Esophagus (tissue), 2 donors: ENCODE measurements at regions not wholly inside any gene's neighbourhood (a gene's known extent, or its start where the extent isn't known, plus 50 kb on each side); places are given as distances from the start of the nearest gene placed in this dataset.

ENCODE experiments used
- H3K27ac ChIP-seq, 2 donors: one replicate each; pipeline ENCODE4 v1.5.1; 2013; ENCODE audit warnings: low read depth in 2 of 2, mild to moderate bottlenecking in 2 of 2, inconsistent platforms in 1 of 2, low read length in 1 of 2, moderate library complexity in 1 of 2
- H3K27me3 ChIP-seq, 2 donors: one replicate each; pipeline ENCODE4 v1.6.1; 2013; ENCODE audit warnings: low read length in 2 of 2, control low read depth in 1 of 2, mild to moderate bottlenecking in 1 of 2; ENCODE audit not compliant: insufficient read depth in 2 of 2, control insufficient read depth in 1 of 2
- H3K36me3 ChIP-seq, 2 donors: one replicate each; pipeline ENCODE4 v1.6.1; 2013; ENCODE audit warnings: low read length in 1 of 2; ENCODE audit not compliant: control insufficient read depth in 2 of 2, insufficient read depth in 2 of 2
- H3K4me1 ChIP-seq, 2 donors: one replicate each; pipeline ENCODE4 v1.6.1; 2013; ENCODE audit warnings: low read length in 1 of 2; ENCODE audit not compliant: control insufficient read depth in 2 of 2, insufficient read depth in 2 of 2
- H3K4me3 ChIP-seq, 2 donors: one replicate each; pipeline ENCODE4 v1.5.1; 2013; ENCODE audit warnings: low read length in 2 of 2, mild to moderate bottlenecking in 2 of 2, low read depth in 1 of 2, moderate library complexity in 1 of 2
- H3K9me3 ChIP-seq, 2 donors: one replicate each; pipeline ENCODE4 v1.6.1; 2013; ENCODE audit warnings: mild to moderate bottlenecking in 2 of 2, low read depth in 1 of 2, low read length in 1 of 2, moderate library complexity in 1 of 2; ENCODE audit not compliant: control insufficient read depth in 2 of 2, insufficient read depth in 1 of 2
- WGBS, 2 donors: extraction: QIAGEN DNeasy Blood & Tissue Kit; methylation state at CpG; one replicate each; pipeline ENCODE4 v1.1.7; 2013; 5-methylcytosine and 5-hydroxymethylcytosine counted together
- donor health status: healthy with polysubstance abuse.
- donor health status: Bipolar disorder and iron deficiency.

DNA sequence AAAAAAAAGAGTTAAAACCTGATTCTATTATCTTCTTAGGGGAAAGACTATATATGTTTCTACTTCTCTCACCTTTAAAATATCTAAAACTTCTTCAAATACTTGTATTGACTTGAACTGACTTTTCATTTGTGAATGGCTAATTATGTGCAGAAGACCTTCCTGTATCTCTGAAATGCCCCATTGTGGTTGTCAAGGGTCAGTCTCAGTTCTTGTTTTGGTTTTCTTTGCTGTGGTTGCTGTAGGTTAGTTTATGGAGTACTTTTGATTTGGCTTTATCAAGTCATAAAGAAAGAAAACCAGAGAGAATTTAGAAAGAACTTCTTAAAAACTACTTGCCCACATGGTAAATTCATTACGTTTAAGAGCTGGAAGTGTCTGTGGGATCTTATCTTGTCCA is 345.3 kb upstream of the POU1F1 start:
- H3K36me3 ChIP-seq = no peaks in the 10 kb centered on the region
- H3K4me3 ChIP-seq = no peak overlapping the region
- 60 to 70% methylated on average over 1 of the region's 1 CpG for WGBS, 2 donors
- no peaks in the 10 kb centered on the region for H3K27me3 ChIP-seq
- no peaks in the 10 kb centered on the region for H3K4me1 ChIP-seq
- H3K9me3 ChIP-seq = no peaks in the 10 kb centered on the region
- no peak overlapping the region for H3K27ac ChIP-seq

DNA sequence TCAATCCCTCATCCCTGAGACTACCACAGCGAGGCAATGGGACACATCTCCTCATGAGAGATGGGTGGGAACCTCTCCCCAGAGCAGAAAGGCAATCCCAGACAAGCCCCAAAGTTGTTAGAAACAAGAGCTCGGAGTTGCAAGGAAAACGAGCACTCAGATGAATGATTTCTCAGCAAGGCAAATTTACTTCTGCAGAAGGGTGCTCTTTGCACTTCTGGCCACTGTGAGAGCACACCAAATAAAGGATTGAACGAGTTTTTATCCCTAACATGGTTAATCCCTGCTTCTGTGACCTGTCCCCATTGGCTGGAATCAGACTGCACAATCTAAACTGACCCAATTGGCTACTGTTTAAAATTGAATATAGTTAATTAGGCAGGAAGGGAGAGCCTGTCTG is 339.1 kb upstream of the POU1F1 start:
- Histone ChIP-seq H3K9me3 (peaks cover 6 to 9% of the 10 kb centered on the region in 2 donors), H3K4me3 (no peak overlapping the region), H3K27ac (no peak overlapping the region), H3K27me3 (no peaks in the 10 kb centered on the region), H3K36me3 (no peaks in the 10 kb centered on the region), H3K4me1 (no peaks in the 10 kb centered on the region)
- 62 to 68% methylated on average over 4 of the region's 4 CpGs for WGBS, 2 donors

- no peak overlapping the region for H3K27ac ChIP-seq
- H3K36me3 ChIP-seq = no peaks in the 10 kb centered on the region
- 91% methylated on average over 4 of the region's 4 CpGs for WGBS, 2 donors
- no peak overlapping the region for H3K4me3 ChIP-seq
- no peaks in the 10 kb centered on the region for H3K4me1 ChIP-seq
- peaks cover 6 to 9% of the 10 kb centered on the region in 2 donors for H3K9me3 ChIP-seq
- H3K27me3 ChIP-seq = no peaks in the 10 kb centered on the region
These were observed 338.6 kb upstream of the POU1F1 start for GRCh38 chr3:87614998-87615397.

- Histone ChIP-seq H3K4me1 (no peaks in the 10 kb centered on the region), H3K36me3 (no peaks in the 10 kb centered on the region), H3K4me3 (no peak overlapping the region), H3K9me3 (peaks cover 0 to 2% of the 10 kb centered on the region in 2 donors), H3K27ac (no peak overlapping the region), H3K27me3 (no peaks in the 10 kb centered on the region)
- 84 to 90% methylated on average over 5 of the region's 5 CpGs for WGBS, 2 donors
These were observed 330.9 kb upstream of the POU1F1 start for GRCh38 chr3:87607234-87607633.

DNA sequence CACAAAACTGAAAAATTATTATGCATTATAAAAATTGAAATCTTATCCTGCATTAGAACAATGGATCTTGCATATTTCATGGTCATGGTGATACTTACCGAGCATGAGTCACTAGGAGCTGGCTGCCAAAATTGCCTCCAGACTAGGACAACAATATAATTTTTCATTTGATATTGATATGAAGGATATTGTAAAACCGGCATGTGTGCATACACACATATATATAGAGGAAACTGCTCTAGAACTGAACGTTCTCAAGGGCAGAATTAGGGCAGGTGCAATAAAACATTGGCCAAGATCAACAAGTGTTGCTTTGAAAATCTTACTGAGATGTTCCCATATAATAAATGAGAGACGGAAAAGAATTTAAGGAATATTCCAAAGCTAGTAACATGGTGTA is 319.4 kb upstream of the POU1F1 start:
- Histone ChIP-seq H3K4me1 (no peaks in the 10 kb centered on the region), H3K9me3 (peaks cover 4 to 5% of the 10 kb centered on the region in 2 donors), H3K27me3 (no peaks in the 10 kb centered on the region), H3K27ac (no peak overlapping the region), H3K4me3 (no peak overlapping the region), H3K36me3 (no peaks in the 10 kb centered on the region)
- WGBS, 2 donors = 70 to 73% methylated on average over 4 of the region's 4 CpGs

GRCh38 chr3:87581240-87581639 is 304.9 kb upstream of the POU1F1 start:
- no peak overlapping the region for H3K27ac ChIP-seq
- no peaks in the 10 kb centered on the region for H3K9me3 ChIP-seq
- WGBS, 2 donors = 25% methylated on average over 1 of the region's 1 CpG
- no peak overlapping the region for H3K4me3 ChIP-seq
- H3K4me1 ChIP-seq = no peaks in the 10 kb centered on the region
- no peaks in the 10 kb centered on the region for H3K27me3 ChIP-seq
- no peaks in the 10 kb centered on the region for H3K36me3 ChIP-seq

DNA sequence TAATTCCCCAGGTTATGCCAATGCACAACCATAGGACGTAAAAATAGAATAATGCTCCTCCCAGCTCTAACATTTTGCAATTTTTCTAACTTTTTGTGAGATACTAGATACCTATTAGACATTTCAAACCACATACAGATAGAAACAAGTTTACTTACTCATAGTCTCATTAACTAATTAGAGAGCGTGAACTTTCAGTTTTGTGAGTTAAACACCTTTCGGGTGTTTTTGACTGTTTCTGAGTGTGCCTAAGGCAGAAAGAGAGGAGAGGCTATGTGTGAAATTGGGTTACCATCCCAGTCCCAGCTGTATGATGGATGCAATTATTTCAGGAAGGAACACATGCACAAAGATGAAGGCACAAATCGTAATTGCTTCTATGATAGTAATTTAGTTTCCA is 300.4 kb upstream of the POU1F1 start:
- Histone ChIP-seq H3K27ac (no peak overlapping the region), H3K27me3 (no peaks in the 10 kb centered on the region), H3K36me3 (no peaks in the 10 kb centered on the region), H3K4me3 (no peak overlapping the region), H3K4me1 (no peaks in the 10 kb centered on the region), H3K9me3 (no peaks in the 10 kb centered on the region)
- 60 to 68% methylated on average over 4 of the region's 4 CpGs for WGBS, 2 donors

GRCh38 chr3:87575550-87575949 is 299.2 kb upstream of the POU1F1 start:
- no peaks in the 10 kb centered on the region for H3K36me3 ChIP-seq

GRCh38 chr3:87568331-87568730 is 291.9 kb upstream of the POU1F1 start:
- Histone ChIP-seq H3K9me3 (no peaks in the 10 kb centered on the region), H3K27me3 (no peaks in the 10 kb centered on the region), H3K4me1 (no peaks in the 10 kb centered on the region), H3K27ac (no peak overlapping the region), H3K36me3 (no peaks in the 10 kb centered on the region), H3K4me3 (no peak overlapping the region)
- 83% methylated on average over 5 of the region's 5 CpGs for WGBS, 2 donors

More at GRCh38 chr3:87575550-87575949, 299.2 kb upstream of the POU1F1 start:
- no peaks in the 10 kb centered on the region for H3K9me3 ChIP-seq
- H3K27me3 ChIP-seq = no peaks in the 10 kb centered on the region
- no peak overlapping the region for H3K4me3 ChIP-seq
- 30 to 31% methylated on average over 5 of the region's 5 CpGs for WGBS, 2 donors
- H3K4me1 ChIP-seq = no peaks in the 10 kb centered on the region
- no peak overlapping the region for H3K27ac ChIP-seq

DNA sequence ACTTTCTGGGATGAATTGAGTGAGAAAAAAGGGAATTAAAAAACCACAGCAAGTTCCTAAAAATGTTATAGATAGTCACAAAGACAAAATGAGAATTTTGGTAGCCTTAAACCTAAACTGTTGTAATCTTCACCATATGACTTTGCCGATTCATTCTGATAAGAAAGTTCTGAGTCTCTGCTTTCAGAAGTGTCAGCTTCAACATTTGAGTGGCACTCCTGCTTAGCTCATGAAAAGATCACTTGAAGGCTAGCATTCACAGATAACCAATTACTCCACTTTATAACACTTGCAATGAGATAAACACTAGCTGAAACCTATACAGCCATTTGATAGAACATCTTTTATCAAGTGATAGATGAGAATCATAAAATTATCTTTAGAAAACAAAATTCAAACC is 288.1 kb upstream of the POU1F1 start:
- Histone ChIP-seq H3K27ac (no peak overlapping the region), H3K27me3 (no peaks in the 10 kb centered on the region), H3K36me3 (no peaks in the 10 kb centered on the region), H3K9me3 (no peaks in the 10 kb centered on the region), H3K4me1 (no peaks in the 10 kb centered on the region), H3K4me3 (no peak overlapping the region)
- 61 to 63% methylated on average over 1 of the region's 1 CpG for WGBS, 2 donors
